GM12865 (cell line): ENCODE measurements at regions not wholly inside any gene's neighbourhood (a gene's known extent, or its start where the extent isn't known, plus 50 kb on each side); places are given as distances from the start of the nearest gene placed in this dataset.

Source experiments
- DNase-seq: peaks from one replicate; pipeline ENCODE4 v3.0.0; 2010; ENCODE audit warnings: low read depth
- H3K4me3 ChIP-seq: 2 replicates; pipeline ENCODE4 v1.5.1; 2011; ENCODE audit warnings: mild to moderate bottlenecking, low read depth, low read length, control low read depth
- TF ChIP-seq, protein P1 (sequence below): IDR thresholded peaks from 2 replicates; pipeline ENCODE4 v1.5.1; 2011; ENCODE audit warnings: low read length, control low read depth, low read depth, inconsistent platforms; ENCODE audit not compliant: insufficient read depth; ENCODE audit errors: missing control alignments

DNA sequence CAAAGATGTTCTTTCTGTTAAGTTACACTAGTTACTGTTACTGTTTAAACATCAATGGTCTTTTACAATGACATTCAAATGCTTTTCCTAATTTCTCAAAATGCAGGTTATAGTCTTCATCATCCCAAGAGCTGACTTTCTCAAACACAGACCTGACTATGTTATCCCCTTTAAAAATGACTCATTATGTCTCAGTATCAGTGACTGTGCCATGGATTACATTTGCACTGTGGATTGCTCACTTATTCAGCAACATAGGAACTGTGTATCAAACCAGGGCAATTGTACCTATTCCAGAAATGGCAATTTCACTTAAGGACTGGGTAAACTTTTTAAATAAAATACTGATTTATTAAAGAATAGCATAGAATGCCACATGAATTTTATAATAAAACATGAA is 630.2 kb upstream of the NOVA1 start:
- no peak overlapping the region for H3K4me3 ChIP-seq
- TF ChIP-seq, protein P1, sequence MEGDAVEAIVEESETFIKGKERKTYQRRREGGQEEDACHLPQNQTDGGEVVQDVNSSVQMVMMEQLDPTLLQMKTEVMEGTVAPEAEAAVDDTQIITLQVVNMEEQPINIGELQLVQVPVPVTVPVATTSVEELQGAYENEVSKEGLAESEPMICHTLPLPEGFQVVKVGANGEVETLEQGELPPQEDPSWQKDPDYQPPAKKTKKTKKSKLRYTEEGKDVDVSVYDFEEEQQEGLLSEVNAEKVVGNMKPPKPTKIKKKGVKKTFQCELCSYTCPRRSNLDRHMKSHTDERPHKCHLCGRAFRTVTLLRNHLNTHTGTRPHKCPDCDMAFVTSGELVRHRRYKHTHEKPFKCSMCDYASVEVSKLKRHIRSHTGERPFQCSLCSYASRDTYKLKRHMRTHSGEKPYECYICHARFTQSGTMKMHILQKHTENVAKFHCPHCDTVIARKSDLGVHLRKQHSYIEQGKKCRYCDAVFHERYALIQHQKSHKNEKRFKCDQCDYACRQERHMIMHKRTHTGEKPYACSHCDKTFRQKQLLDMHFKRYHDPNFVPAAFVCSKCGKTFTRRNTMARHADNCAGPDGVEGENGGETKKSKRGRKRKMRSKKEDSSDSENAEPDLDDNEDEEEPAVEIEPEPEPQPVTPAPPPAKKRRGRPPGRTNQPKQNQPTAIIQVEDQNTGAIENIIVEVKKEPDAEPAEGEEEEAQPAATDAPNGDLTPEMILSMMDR: no peak
- no peak for DNase-seq

DNA sequence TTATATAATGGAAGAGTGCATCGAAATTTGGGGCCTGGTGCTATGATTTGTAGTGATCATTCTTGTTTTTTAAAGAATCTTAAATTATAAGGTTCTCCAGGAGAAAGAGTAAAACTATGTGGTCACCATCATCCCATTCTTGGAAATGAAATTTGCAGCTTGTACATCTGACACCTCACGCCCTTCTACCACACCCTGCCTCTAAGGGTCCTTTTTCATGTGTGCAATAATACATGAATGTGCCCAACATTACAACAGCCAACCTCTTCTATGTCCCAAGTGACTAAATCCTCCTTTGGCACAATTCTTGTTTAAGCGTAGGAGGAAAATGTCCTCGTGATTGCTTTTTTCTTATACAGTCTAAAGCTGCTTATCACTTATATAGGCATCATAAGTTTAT is 636.5 kb upstream of the NOVA1 start:
- H3K4me3 ChIP-seq: no peak overlapping the region
- DNase-seq: no peak
- TF ChIP-seq, protein P1: no peak

DNA sequence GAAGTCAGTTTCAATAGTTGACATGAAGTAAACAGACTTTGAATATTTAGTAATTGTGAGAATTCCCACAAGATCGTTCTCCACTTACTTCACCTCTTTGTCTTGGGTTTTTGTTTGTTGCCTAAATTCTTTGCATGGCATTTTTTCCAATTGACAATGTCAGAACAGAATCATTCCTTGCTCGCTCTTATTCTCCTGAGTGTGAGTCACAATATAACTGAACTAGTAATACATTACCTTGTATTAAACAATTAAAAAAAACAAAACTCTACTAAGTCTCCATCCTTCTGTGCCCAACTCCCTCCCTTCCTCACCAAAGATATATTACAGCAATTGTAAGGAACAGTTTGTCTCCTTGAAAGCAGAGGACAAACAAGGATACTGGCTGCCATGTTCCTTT is 638.8 kb upstream of the NOVA1 start:
- TF ChIP-seq, protein P1: no peak
- no peak overlapping the region for H3K4me3 ChIP-seq
- no peak for DNase-seq

- no peak for DNase-seq
- TF ChIP-seq, protein P1: no peak
Observed at GRCh38 chr14:27242874-27243273, 645.0 kb upstream of the NOVA1 start.

DNA sequence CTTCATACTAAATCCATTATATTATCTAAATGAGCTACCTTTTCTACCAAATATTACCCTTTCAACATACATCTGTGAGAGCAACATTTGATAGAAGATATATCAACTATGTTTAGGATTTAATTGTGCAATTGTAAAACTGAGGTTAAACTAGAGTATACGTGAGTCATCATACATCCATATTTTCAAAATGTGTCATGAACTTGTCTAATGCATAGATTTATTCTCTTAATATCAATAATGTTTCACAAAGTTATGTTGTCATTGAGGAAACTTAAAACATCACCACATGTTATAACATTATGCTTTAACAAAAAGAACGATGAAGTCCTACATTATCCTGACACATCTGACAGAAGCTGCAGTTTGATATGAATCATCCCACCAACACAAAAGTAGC is 645.5 kb upstream of the NOVA1 start:
- H3K4me3 ChIP-seq: no peak overlapping the region
- TF ChIP-seq, protein P1: no peak
- no peak for DNase-seq

More at GRCh38 chr14:27242874-27243273, 645.0 kb upstream of the NOVA1 start:
- H3K4me3 ChIP-seq: no peak overlapping the region

GRCh38 chr14:27245947-27246346 is 648.1 kb upstream of the NOVA1 start:
- TF ChIP-seq, protein P1: no peak
- no peak overlapping the region for H3K4me3 ChIP-seq
- no peak for DNase-seq

DNA sequence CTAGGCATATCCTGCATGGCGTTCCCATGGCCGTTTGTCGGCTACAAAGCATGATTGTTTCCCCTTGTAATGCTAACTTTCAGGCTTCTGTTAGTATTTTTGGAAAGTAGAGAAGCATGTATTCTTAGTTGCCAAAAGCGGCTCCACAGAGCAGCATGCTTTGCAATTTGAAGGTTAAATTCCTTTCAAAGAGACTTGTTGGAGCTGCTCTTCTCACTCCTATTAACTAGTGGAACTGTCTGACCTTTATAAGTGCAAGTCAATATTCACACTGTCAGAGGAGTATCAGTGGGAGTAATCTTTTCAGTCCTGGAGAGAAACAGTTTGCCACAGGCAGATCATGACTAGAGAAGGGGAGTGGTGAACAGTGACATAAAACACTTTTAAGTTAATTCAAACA is 656.1 kb upstream of the NOVA1 start:
- DNase-seq: no peak
- H3K4me3 ChIP-seq: no peak overlapping the region
- TF ChIP-seq, protein P1: no peak
